IPS-18a (cell line): ENCODE measurements at regions not wholly inside any gene's neighbourhood (a gene's known extent, or its start where the extent isn't known, plus 50 kb on each side); places are given as distances from the start of the nearest gene placed in this dataset.
"Not testable (repeated sequence)": the region's sequence is repeated elsewhere in the genome, so short reads cannot be mapped to it uniquely, and the experiment has no call there.

Experiments used
- H3K27ac ChIP-seq: one replicate; pipeline ENCODE4 v1.5.1; 2013; ENCODE audit warnings: low read length
- H3K27me3 ChIP-seq: one replicate; pipeline ENCODE4 v1.6.1; 2013; ENCODE audit warnings: mild to moderate bottlenecking, low read length; ENCODE audit not compliant: control insufficient read depth, insufficient read depth
- H3K36me3 ChIP-seq: one replicate; pipeline ENCODE4 v1.6.1; 2013; ENCODE audit warnings: low read depth, low read length; ENCODE audit not compliant: control insufficient read depth
- H3K4me1 ChIP-seq: one replicate; pipeline ENCODE4 v1.6.1; 2013; ENCODE audit warnings: low read depth, low read length; ENCODE audit not compliant: control insufficient read depth
- H3K4me3 ChIP-seq: one replicate; pipeline ENCODE4 v1.5.1; 2013; ENCODE audit warnings: low read length
- H3K9ac ChIP-seq: one replicate; pipeline ENCODE4 v1.6.1; 2013; ENCODE audit warnings: mild to moderate bottlenecking, low read length, moderate library complexity
- H3K9me3 ChIP-seq: one replicate; pipeline ENCODE4 v1.6.1; 2013; ENCODE audit warnings: low read depth, low read length; ENCODE audit not compliant: control insufficient read depth

GRCh38 chr3:151675858-151676615, 57.7 kb upstream of the AADACL2 start:
- H3K9ac ChIP-seq: no peak overlapping the region
- H3K4me3 ChIP-seq: no peak overlapping the region
- no peaks in the 10 kb centered on the region for H3K9me3 ChIP-seq
- H3K27ac ChIP-seq: no peak overlapping the region
- H3K36me3 ChIP-seq: no peaks in the 10 kb centered on the region
- no peaks in the 10 kb centered on the region for H3K27me3 ChIP-seq
- no peaks in the 10 kb centered on the region for H3K4me1 ChIP-seq

- Histone ChIP-seq H3K9ac (no peak overlapping the region), H3K27me3 (no peaks in the 10 kb centered on the region), H3K27ac (no peak overlapping the region), H3K4me3 (no peak overlapping the region), H3K36me3 (no peaks in the 10 kb centered on the region), H3K9me3 (no peaks in the 10 kb centered on the region), H3K4me1 (no peaks in the 10 kb centered on the region)
Measured at GRCh38 chr3:151673974-151674373, 59.8 kb upstream of the AADACL2 start.

GRCh38 chr3:151667762-151668161, 66.0 kb upstream of the AADACL2 start:
- not testable (repeated sequence) for H3K4me3 ChIP-seq, H3K27me3 ChIP-seq, H3K27ac ChIP-seq, H3K9me3 ChIP-seq, H3K9ac ChIP-seq, H3K4me1 ChIP-seq, H3K36me3 ChIP-seq

GRCh38 chr3:151660885-151661284, 72.8 kb upstream of the AADACL2 start:
- Histone ChIP-seq H3K36me3 (no peaks in the 10 kb centered on the region), H3K4me3 (no peak overlapping the region), H3K9ac (no peak overlapping the region), H3K27me3 (no peaks in the 10 kb centered on the region), H3K4me1 (no peaks in the 10 kb centered on the region), H3K27ac (no peak overlapping the region), H3K9me3 (no peaks in the 10 kb centered on the region)

GRCh38 chr3:151644986-151645385, 88.7 kb upstream of the AADACL2 start:
- no peaks in the 10 kb centered on the region for H3K4me1 ChIP-seq
- no peaks in the 10 kb centered on the region for H3K36me3 ChIP-seq
- no peak overlapping the region for H3K9ac ChIP-seq
- H3K9me3 ChIP-seq: no peaks in the 10 kb centered on the region
- no peak overlapping the region for H3K4me3 ChIP-seq
- no peak overlapping the region for H3K27ac ChIP-seq
- no peaks in the 10 kb centered on the region for H3K27me3 ChIP-seq

- H3K9me3 ChIP-seq: no peaks in the 10 kb centered on the region
- no peaks in the 10 kb centered on the region for H3K4me1 ChIP-seq
- no peak overlapping the region for H3K4me3 ChIP-seq
- H3K9ac ChIP-seq: no peak overlapping the region
- no peak overlapping the region for H3K27ac ChIP-seq
- H3K36me3 ChIP-seq: no peaks in the 10 kb centered on the region
- H3K27me3 ChIP-seq: no peaks in the 10 kb centered on the region
Measured at GRCh38 chr3:151644020-151644620, 89.6 kb upstream of the AADACL2 start.

- H3K9ac ChIP-seq: no peak overlapping the region
- no peak overlapping the region for H3K27ac ChIP-seq
- H3K4me3 ChIP-seq: no peak overlapping the region
- no peaks in the 10 kb centered on the region for H3K9me3 ChIP-seq
- no peaks in the 10 kb centered on the region for H3K36me3 ChIP-seq
- H3K4me1 ChIP-seq: no peaks in the 10 kb centered on the region
- no peaks in the 10 kb centered on the region for H3K27me3 ChIP-seq
Measured at GRCh38 chr3:151639418-151639740, 94.3 kb upstream of the AADACL2 start.

GRCh38 chr3:151638555-151639417, 94.9 kb upstream of the AADACL2 start:
- Histone ChIP-seq H3K4me1 (no peaks in the 10 kb centered on the region), H3K9me3 (no peaks in the 10 kb centered on the region), H3K27me3 (no peaks in the 10 kb centered on the region), H3K4me3 (no peak overlapping the region), H3K36me3 (no peaks in the 10 kb centered on the region), H3K27ac (no peak overlapping the region), H3K9ac (no peak overlapping the region)

GRCh38 chr3:151635905-151636304, 97.8 kb upstream of the AADACL2 start:
- no peaks in the 10 kb centered on the region for H3K27me3 ChIP-seq
- H3K4me1 ChIP-seq: no peaks in the 10 kb centered on the region
- H3K9me3 ChIP-seq: no peaks in the 10 kb centered on the region
- no peak overlapping the region for H3K27ac ChIP-seq
- no peaks in the 10 kb centered on the region for H3K36me3 ChIP-seq
- no peak overlapping the region for H3K4me3 ChIP-seq
- no peak overlapping the region for H3K9ac ChIP-seq

- Histone ChIP-seq H3K4me3 (no peak overlapping the region), H3K27ac (no peak overlapping the region), H3K36me3 (no peaks in the 10 kb centered on the region), H3K27me3 (no peaks in the 10 kb centered on the region), H3K4me1 (no peaks in the 10 kb centered on the region), H3K9me3 (no peaks in the 10 kb centered on the region), H3K9ac (no peak overlapping the region)
Measured at GRCh38 chr3:151631946-151632345, 101.8 kb upstream of the AADACL2 start.

- Histone ChIP-seq H3K27ac (no peak overlapping the region), H3K9ac (no peak overlapping the region), H3K4me1 (no peaks in the 10 kb centered on the region), H3K27me3 (no peaks in the 10 kb centered on the region), H3K9me3 (no peaks in the 10 kb centered on the region), H3K4me3 (no peak overlapping the region), H3K36me3 (no peaks in the 10 kb centered on the region)
Measured at GRCh38 chr3:151630938-151631441, 102.7 kb upstream of the AADACL2 start.
